Kidney epithelial cell (primary cell): ENCODE measurements at regions not wholly inside any gene's neighbourhood (a gene's known extent, or its start where the extent isn't known, plus 50 kb on each side); places are given as distances from the start of the nearest gene placed in this dataset.

Experiments used
- DNase-seq: peaks from one replicate; pipeline ENCODE4 v3.0.0-alpha.2; 2010; ENCODE audit warnings: low read depth
- H3K27me3 ChIP-seq: 2 replicates; pipeline ENCODE4 v1.6.0; 2011; ENCODE audit warnings: low read length; ENCODE audit not compliant: control insufficient read depth, insufficient read depth
- H3K36me3 ChIP-seq: 2 replicates; pipeline ENCODE4 v1.5.1; 2011; ENCODE audit warnings: low read length; ENCODE audit not compliant: control insufficient read depth, insufficient read depth
- H3K4me3 ChIP-seq: 2 replicates; pipeline ENCODE4 v1.5.1; 2011; ENCODE audit warnings: low read depth, mild to moderate bottlenecking, control low read depth, low read length
- CTCF ChIP-seq: IDR thresholded peaks from 2 replicates; pipeline ENCODE4 v1.5.1; 2011; ENCODE audit warnings: mild to moderate bottlenecking, moderate library complexity, low read length, control low read depth, inconsistent platforms; ENCODE audit not compliant: insufficient read depth, poor library complexity, severe bottlenecking

GRCh38 chr4:111204797-111205196 is 581.9 kb upstream of the PITX2 start:
- TF ChIP-seq CTCF: no peak
- no peaks in the 10 kb centered on the region for H3K36me3 ChIP-seq
- H3K4me3 ChIP-seq: no peak overlapping the region
- no peak for DNase-seq
- no peaks in the 10 kb centered on the region for H3K27me3 ChIP-seq

GRCh38 chr4:111208970-111209369 is 586.1 kb upstream of the PITX2 start:
- DNase-seq: no peak
- Histone ChIP-seq H3K4me3 (no peak overlapping the region), H3K27me3 (no peaks in the 10 kb centered on the region), H3K36me3 (no peaks in the 10 kb centered on the region)
- TF ChIP-seq CTCF: no peak

GRCh38 chr4:111209706-111210105 is 586.8 kb upstream of the PITX2 start:
- DNase-seq: no peak
- Histone ChIP-seq H3K36me3 (no peaks in the 10 kb centered on the region), H3K27me3 (no peaks in the 10 kb centered on the region), H3K4me3 (no peak overlapping the region)
- no peak for TF ChIP-seq CTCF

- TF ChIP-seq CTCF: no peak
- H3K27me3 ChIP-seq: no peaks in the 10 kb centered on the region
- no peaks in the 10 kb centered on the region for H3K36me3 ChIP-seq
- DNase-seq: no peak
- H3K4me3 ChIP-seq: no peak overlapping the region
These were observed 587.7 kb upstream of the PITX2 start for GRCh38 chr4:111210595-111210994.

GRCh38 chr4:111213531-111213930 is 590.7 kb upstream of the PITX2 start:
- H3K4me3 ChIP-seq: no peak overlapping the region
- H3K36me3 ChIP-seq: no peaks in the 10 kb centered on the region
- TF ChIP-seq CTCF: no peak
- no peaks in the 10 kb centered on the region for H3K27me3 ChIP-seq
- DNase-seq: no peak

GRCh38 chr4:111214371-111214770 is 591.5 kb upstream of the PITX2 start:
- Histone ChIP-seq H3K27me3 (no peaks in the 10 kb centered on the region), H3K4me3 (no peak overlapping the region), H3K36me3 (no peaks in the 10 kb centered on the region)
- no peak for DNase-seq
- no peak for TF ChIP-seq CTCF
